ENCODE measurements at regions not wholly inside any gene's neighbourhood (a gene's known extent, or its start where the extent isn't known, plus 50 kb on each side); places are given as distances from the start of the nearest gene placed in this dataset.

DNA sequence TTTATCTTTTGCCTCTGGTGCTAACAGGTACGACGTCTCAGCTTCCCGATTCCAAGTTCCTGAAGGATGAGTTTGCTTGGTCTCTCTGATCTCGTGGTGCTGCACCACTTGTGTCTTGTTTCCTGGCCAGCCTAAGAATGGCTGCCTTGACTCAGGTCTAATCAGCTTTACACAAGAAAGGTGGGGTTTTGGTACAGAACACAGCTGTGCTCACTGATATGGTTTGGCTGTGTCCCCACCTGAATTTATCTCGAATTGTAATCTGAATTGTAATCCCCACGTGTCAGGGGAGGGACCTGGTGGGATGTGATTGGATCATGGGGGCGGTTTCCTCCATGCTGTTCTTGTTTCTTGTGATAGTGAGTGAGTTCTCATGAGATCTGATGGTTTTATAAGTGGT, 305.3 kb upstream of the NOCT start:
- H3F3A ChIP-seq (ENCODE audit: low read length, unreplicated experiment) = no peaks in the 10 kb centered on the region
- ATAC-seq = no peak
- H3K4me1 ChIP-seq (ENCODE audit: insufficient read depth, low read length) = no peaks in the 10 kb centered on the region
- intact Hi-C loops (cut with micrococcal nuclease) = no loop called here
- no peaks in the 10 kb centered on the region for H3K9me3 ChIP-seq (ENCODE audit: low read length)
- POLR2A ChIA-PET (ENCODE audit: unreplicated experiment) = interaction anchor here (0.7 kb wide), 1 partner anchor 38 kb away, joined by 5 read pairs; no protein-coding TSS in a partner anchor
- H3K4me2 ChIP-seq (ENCODE audit: low read length) = no peak overlapping the region
- H3K9ac ChIP-seq (ENCODE audit: low read length) = no peak overlapping the region
- no peak for TF ChIP-seq EZH2phosphoT487 (IDR thresholded peaks at IDR 0.05; ENCODE audit: borderline replicate concordance, low read length)
- TF ChIP-seq, protein P1, sequence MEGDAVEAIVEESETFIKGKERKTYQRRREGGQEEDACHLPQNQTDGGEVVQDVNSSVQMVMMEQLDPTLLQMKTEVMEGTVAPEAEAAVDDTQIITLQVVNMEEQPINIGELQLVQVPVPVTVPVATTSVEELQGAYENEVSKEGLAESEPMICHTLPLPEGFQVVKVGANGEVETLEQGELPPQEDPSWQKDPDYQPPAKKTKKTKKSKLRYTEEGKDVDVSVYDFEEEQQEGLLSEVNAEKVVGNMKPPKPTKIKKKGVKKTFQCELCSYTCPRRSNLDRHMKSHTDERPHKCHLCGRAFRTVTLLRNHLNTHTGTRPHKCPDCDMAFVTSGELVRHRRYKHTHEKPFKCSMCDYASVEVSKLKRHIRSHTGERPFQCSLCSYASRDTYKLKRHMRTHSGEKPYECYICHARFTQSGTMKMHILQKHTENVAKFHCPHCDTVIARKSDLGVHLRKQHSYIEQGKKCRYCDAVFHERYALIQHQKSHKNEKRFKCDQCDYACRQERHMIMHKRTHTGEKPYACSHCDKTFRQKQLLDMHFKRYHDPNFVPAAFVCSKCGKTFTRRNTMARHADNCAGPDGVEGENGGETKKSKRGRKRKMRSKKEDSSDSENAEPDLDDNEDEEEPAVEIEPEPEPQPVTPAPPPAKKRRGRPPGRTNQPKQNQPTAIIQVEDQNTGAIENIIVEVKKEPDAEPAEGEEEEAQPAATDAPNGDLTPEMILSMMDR (conservative IDR thresholded peaks at IDR 0.05; ENCODE audit: low read depth, low read length) = no peak
- TF ChIP-seq EZH2 (IDR thresholded peaks at IDR 0.05; ENCODE audit: low read length, unreplicated experiment) = no peak
- no peak for DNase-seq
- no peaks in the 10 kb centered on the region for H4K20me1 ChIP-seq (ENCODE audit: low read length)
- no peaks in the 10 kb centered on the region for H3K36me3 ChIP-seq (ENCODE audit: low read depth, low read length)
- CTCF ChIA-PET = no interaction called here
- no TSS peak for BruUV-seq (replicated peaks)
- no peak overlapping the region for H2AFZ ChIP-seq (ENCODE audit: low read length)
- no peak overlapping the region for H3K4me3 ChIP-seq (ENCODE audit: low read length)
- no peaks in the 10 kb centered on the region for H3K79me2 ChIP-seq (ENCODE audit: low read length)
- H3K9me2 ChIP-seq (replicated peaks; ENCODE audit: low read length) = no peaks in the 10 kb centered on the region
- peaks cover 11% of the 10 kb centered on the region; the same call in 1 of the 2 replicates for H3K27me3 ChIP-seq (ENCODE audit: low read length)
- no peak overlapping the region for H3K27ac ChIP-seq (ENCODE audit: low read length)

DNA sequence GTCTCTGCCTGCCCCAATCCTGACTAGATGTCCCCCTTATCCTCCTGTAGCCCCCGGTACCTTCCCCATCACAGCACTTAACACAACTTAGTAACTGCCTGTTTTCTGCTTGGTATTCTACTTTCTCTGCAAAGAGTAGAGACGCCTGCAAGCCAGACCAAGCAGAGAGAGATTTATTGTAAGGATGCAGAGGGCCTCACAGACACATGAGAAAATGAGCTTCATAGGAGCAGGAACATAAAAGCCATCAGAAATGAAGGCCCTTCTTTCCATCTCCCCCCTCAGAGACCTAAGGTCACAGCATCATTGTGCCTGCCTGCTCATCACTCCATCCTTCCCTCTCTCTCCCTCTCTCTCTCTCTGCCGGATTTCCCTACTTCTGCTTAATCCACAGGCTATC, 305.7 kb upstream of the NOCT start:
- Histone ChIP-seq H3K4me1 (ENCODE audit: insufficient read depth, low read length) (no peaks in the 10 kb centered on the region), H3F3A (ENCODE audit: low read length, unreplicated experiment) (no peaks in the 10 kb centered on the region), H2AFZ (ENCODE audit: low read length) (no peak overlapping the region), H3K4me3 (ENCODE audit: low read length) (no peak overlapping the region), H3K27ac (ENCODE audit: low read length) (no peak overlapping the region), H3K79me2 (ENCODE audit: low read length) (no peaks in the 10 kb centered on the region), H4K20me1 (ENCODE audit: low read length) (no peaks in the 10 kb centered on the region), H3K9ac (ENCODE audit: low read length) (no peak overlapping the region), H3K9me3 (ENCODE audit: low read length) (no peaks in the 10 kb centered on the region), H3K9me2 (replicated peaks; ENCODE audit: low read length) (no peaks in the 10 kb centered on the region), H3K27me3 (ENCODE audit: low read length) (peaks cover 11% of the 10 kb centered on the region; the same call in 1 of the 2 replicates), H3K4me2 (ENCODE audit: low read length) (no peak overlapping the region), H3K36me3 (ENCODE audit: low read depth, low read length) (no peaks in the 10 kb centered on the region)
- DNase-seq (no peak), ATAC-seq (no peak)
- BruUV-seq (replicated peaks) = no TSS peak
- TF ChIP-seq EZH2 (IDR thresholded peaks at IDR 0.05; ENCODE audit: low read length, unreplicated experiment) = no peak
- TF ChIP-seq EZH2phosphoT487 (IDR thresholded peaks at IDR 0.05; ENCODE audit: borderline replicate concordance, low read length) = no peak
- TF ChIP-seq, protein P1 (conservative IDR thresholded peaks at IDR 0.05; ENCODE audit: low read depth, low read length) = no peak
- CTCF ChIA-PET = no interaction called here
- intact Hi-C loops (cut with micrococcal nuclease) = no loop called here
- POLR2A ChIA-PET (ENCODE audit: unreplicated experiment) = interaction anchor here (0.7 kb wide), 1 partner anchor 39 kb away, joined by 5 read pairs; no protein-coding TSS in a partner anchor

DNA sequence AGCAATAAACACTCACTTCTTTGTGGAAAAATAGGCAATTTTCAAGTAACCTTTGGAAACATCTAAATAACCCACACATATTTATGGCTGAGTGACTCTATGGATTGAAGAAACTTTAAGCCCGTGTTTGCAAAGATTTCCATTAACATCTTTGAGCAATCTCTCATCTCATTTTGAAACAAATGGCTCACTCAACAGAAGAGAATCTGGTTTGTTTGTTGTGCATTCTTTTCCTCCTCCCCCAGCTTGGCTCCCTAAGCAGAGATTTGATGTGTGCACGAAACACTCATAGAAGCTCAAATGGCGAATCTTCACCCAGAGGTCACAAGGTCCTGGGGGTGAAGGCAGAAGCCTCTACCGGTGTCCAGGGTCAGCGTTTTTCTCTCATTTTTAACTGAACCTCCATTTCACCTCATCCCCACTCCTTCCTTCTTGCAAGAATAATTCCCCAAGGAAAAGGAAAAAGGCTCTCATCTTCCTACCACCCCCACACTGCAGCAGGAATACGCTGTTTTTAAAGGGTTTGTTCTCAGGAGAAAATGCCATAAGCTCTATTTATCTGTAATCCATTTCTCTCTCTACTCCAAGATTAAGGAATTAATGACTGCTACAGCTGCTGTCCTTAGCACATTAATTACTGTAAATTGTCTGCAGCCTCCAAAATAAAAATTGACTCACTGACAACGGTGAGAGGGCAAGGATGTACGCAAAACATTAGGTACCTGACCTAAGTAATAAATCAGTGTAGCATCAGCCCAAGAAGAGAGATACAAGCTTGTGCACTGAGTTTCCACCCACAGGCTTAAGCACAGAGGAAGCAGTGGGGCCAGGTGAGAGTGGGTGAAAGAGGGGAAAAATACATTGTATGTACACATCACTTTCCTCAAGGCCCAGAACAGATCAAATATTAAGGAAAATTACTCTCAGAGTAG, 307.6 kb upstream of the NOCT start:
- no peak for TF ChIP-seq EZH2 (IDR thresholded peaks at IDR 0.05; ENCODE audit: low read length, unreplicated experiment)
- TF ChIP-seq EZH2phosphoT487 (IDR thresholded peaks at IDR 0.05; ENCODE audit: borderline replicate concordance, low read length) = no peak
- TF ChIP-seq, protein P1 (conservative IDR thresholded peaks at IDR 0.05; ENCODE audit: low read depth, low read length) = no peak
- no peaks in the 10 kb centered on the region for H4K20me1 ChIP-seq (ENCODE audit: low read length)
- BruUV-seq (replicated peaks) = no TSS peak
- no peak for ATAC-seq
- no peak overlapping the region for H2AFZ ChIP-seq (ENCODE audit: low read length)
- peaks cover 11% of the 10 kb centered on the region; the same call in 1 of the 2 replicates for H3K27me3 ChIP-seq (ENCODE audit: low read length)
- no peak for DNase-seq
- no peak overlapping the region for H3K27ac ChIP-seq (ENCODE audit: low read length)
- CTCF ChIA-PET = no interaction called here
- intact Hi-C loops (cut with micrococcal nuclease) = no loop called here
- no peaks in the 10 kb centered on the region for H3K79me2 ChIP-seq (ENCODE audit: low read length)
- no peak overlapping the region for H3K4me3 ChIP-seq (ENCODE audit: low read length)
- no peak overlapping the region for H3K4me2 ChIP-seq (ENCODE audit: low read length)
- H3K9me3 ChIP-seq (ENCODE audit: low read length) = no peaks in the 10 kb centered on the region
- no peaks in the 10 kb centered on the region for H3K9me2 ChIP-seq (replicated peaks; ENCODE audit: low read length)
- POLR2A ChIA-PET (ENCODE audit: unreplicated experiment) = no interaction called here
- no peaks in the 10 kb centered on the region for H3K4me1 ChIP-seq (ENCODE audit: insufficient read depth, low read length)
- no peaks in the 10 kb centered on the region for H3K36me3 ChIP-seq (ENCODE audit: low read depth, low read length)
- H3F3A ChIP-seq (ENCODE audit: low read length, unreplicated experiment) = no peaks in the 10 kb centered on the region
- no peak overlapping the region for H3K9ac ChIP-seq (ENCODE audit: low read length)

Data from PC-3 (cell line).